ENCODE measurements at regions not wholly inside any gene's neighbourhood (a gene's known extent, or its start where the extent isn't known, plus 50 kb on each side); places are given as distances from the start of the nearest gene placed in this dataset.

DNA sequence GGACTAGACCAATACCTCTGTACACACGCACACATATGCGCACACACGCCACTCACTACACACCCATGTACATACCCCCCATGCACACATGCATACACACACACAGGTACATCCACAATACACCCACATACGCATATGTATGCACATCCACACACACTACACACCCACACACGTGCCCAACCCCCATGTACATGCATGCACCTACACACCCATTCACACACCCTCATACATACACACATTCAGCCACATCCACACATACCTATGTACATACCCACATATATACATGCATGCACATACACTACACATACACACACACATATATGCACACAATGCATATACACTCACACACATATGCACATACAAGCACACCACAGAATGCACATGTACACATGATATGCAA lies 107.1 kb downstream of the GADD45G start:
- TF ChIP-seq, protein P1, sequence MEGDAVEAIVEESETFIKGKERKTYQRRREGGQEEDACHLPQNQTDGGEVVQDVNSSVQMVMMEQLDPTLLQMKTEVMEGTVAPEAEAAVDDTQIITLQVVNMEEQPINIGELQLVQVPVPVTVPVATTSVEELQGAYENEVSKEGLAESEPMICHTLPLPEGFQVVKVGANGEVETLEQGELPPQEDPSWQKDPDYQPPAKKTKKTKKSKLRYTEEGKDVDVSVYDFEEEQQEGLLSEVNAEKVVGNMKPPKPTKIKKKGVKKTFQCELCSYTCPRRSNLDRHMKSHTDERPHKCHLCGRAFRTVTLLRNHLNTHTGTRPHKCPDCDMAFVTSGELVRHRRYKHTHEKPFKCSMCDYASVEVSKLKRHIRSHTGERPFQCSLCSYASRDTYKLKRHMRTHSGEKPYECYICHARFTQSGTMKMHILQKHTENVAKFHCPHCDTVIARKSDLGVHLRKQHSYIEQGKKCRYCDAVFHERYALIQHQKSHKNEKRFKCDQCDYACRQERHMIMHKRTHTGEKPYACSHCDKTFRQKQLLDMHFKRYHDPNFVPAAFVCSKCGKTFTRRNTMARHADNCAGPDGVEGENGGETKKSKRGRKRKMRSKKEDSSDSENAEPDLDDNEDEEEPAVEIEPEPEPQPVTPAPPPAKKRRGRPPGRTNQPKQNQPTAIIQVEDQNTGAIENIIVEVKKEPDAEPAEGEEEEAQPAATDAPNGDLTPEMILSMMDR (IDR thresholded peaks at IDR 0.05) = no peak
- no peak for TF ChIP-seq POLR2A (IDR thresholded peaks at IDR 0.05)
